ENCODE measurements at regions not wholly inside any gene's neighbourhood (a gene's known extent, or its start where the extent isn't known, plus 50 kb on each side); places are given as distances from the start of the nearest gene placed in this dataset.
"Not testable (repeated sequence)": the region's sequence is repeated elsewhere in the genome, so short reads cannot be mapped to it uniquely, and the experiment has no call there.

GRCh38 chr10:31173752-31174151, 142.1 kb upstream of the ZNF438 start:
- FAIRE-seq (no peak), DNase-seq (ENCODE audit: insufficient read length, low spot score) (no peak)

DNA sequence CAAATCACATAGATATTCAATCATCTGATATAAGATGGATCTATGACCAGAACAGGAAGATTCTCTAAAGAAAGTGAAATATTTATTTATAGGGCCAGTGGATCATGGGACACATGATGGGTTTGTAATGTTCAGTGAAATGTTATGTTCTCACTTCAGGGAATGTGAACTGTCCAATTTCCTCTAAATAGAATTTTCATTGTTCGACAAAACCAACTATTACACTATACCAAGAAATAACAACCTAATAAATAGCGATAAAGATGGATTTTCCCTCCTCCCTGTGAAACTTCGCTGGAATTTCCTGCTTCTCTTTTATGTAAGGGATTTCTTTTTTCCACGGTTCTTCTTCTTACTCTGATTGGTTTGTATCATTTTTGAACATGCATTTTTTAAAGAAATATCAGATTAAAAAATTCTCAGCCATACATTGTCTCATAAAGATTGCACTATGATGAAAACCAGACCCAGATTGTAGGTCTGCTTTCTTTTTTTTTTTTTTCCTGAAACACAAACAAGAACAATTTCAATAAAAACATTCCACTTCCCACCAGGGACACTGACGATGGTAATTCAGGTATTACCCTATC, 139.8 kb upstream of the ZEB1 start:
- no peak for DNase-seq (ENCODE audit: insufficient read length, low spot score)
- FAIRE-seq: no peak

DNA sequence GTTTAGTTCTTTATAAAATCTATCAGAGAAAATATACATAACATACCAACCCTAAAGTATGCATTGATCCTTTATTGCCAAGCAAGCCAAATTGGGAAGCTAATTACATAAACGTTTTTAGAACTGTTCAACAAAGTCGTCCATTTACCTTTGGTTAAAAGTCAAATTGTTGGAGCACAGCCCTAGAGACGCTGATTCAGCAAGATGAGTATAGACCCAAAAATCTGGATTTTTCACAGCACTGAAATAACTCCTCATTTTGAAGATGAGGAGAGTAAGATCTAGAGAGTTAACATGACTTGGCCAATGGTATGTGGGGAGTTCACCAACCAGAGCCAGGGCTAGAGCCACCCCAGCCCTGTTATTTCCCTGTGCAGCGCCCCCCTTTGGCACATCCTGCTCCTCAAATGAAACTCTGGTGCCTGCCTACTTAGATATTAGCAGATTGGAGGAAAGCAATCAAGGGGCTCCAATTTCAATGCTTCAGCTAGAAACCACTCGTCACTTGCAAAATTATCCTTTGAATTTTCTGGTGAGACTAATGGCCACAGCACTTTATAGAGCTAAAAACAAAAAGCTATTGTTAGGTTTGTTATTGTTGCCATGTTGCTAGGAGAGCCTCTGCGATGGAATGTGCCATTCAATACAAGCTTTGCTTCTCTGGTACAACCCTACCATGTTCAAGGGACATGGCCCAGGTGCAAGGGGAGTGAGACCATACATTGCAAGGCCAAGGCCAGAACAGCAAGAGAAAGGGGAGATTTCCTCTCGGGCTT, 132.6 kb upstream of the ZEB1 start:
- DNase-seq (ENCODE audit: insufficient read length, low spot score) (no peak), FAIRE-seq (no peak)

DNA sequence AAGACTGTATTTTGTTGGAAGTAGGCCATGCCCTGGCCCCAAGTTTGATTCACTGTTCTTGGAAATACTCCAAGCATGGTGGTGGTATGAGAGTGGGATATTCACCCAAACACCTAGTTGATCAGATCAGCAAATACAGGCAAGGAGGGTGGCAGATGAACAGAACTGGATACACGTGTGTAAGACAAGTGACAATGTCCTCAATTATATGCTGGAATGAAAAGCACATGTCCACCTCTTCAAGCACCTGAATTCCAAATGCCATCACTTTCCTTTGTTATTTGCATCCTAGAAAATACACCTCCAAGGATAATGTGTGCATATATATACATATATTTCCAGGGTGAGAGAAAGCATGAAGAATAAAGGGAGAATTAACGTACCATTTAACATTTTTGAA, 131.8 kb upstream of the ZEB1 start:
- FAIRE-seq: no peak

GRCh38 chr10:31187607-31188210, 131.3 kb upstream of the ZEB1 start:
- no peak for DNase-seq (ENCODE audit: insufficient read length, low spot score)
- no peak for FAIRE-seq

More for the DNA sequence above, 131.8 kb upstream of the ZEB1 start:
- no peak for DNase-seq (ENCODE audit: insufficient read length, low spot score)

DNA sequence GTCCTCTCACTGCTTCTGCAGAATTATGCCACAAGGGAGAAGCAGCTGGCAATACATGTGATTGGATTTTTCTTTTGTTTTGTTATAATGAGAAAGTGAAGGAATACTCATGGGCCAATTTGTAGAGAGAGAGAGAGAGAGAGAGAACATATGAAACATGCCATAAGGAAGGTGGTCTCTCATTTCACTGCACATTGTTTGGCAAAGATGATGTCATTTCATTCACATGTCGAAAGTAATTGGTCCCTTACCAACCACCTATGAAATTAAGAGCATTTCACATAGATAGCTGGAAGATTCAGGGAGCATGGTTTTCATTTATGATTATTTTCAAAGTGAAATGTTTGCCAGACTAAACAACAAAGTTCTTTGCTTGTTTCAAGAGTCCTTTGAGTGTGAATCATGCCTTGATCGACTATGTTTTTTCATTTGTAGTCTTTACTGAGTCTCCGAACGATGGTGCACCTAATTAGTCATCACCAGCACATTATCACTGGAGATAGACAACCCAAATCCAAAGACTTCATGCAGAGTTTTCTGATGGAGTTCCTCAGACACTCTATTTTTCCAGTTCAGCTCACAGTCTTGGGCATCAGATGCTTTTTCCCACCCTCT, 130.1 kb upstream of the ZEB1 start:
- DNase-seq (ENCODE audit: insufficient read length, low spot score) (no peak), FAIRE-seq (no peak)

DNA sequence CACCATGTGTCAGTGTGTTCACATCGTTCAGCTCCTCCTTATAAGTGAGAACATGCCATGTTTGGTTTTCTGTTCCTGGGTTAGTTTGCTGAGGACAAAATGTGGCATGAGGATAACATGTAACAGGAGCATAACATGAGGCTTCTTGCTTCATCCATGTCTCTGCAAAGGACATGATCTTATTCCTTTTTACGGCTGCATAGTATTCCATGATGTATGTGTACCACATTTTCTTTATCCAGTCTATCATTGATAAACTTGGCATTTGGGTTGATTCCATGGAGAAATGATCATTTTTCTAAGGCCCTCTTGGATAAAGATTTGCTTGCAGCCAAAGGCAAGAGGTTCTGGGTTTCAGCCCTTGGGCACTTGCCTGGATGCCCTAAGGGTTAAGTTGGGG, 128.5 kb upstream of the ZEB1 start:
- no peak for FAIRE-seq
- DNase-seq (ENCODE audit: insufficient read length, low spot score): no peak

- DNase-seq (ENCODE audit: insufficient read length, low spot score): no peak
These were observed 126.5 kb upstream of the ZEB1 start for GRCh38 chr10:31192475-31192874.

DNA sequence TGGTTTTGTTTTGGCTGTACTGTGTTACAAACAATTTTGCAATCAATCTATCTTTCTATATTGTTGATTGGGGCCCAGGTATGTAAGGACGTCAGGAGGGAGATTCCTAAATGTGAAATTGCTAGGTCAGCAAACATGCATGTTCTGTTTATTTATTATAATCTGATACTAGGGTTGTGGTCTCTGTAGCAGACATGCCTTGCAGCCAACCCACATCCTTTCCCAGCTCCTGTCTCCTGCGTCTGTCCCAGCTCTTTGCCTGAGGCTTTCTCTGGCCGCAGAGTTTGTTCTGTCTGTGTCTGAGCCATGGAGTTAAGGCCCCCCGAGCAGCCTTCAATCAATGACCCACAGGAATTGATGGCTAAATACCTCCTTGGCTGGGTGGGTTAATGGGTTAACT, 124.0 kb upstream of the ZEB1 start:
- DNase-seq (ENCODE audit: insufficient read length, low spot score) (no peak), FAIRE-seq (no peak)

More at GRCh38 chr10:31192475-31192874, 126.5 kb upstream of the ZEB1 start:
- no peak for FAIRE-seq

DNA sequence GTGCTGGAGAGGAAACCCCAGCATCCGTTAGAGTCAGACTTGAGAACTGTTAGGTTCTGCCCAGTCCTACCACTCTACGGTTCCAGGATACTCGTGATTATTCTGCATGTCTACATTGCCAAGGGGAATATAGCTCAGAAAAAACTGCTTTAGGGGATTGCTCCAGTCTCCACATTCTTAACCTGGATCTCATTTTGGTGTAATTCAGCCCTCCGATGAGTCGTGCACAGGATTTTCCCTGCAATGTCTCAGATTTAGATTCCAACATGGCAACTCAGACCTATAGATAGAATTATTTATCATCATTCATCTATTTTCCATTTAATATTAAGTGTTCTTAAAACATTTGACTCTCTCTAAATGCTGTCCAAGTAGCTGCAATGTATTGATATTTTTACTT, 121.1 kb upstream of the ZEB1 start:
- DNase-seq (ENCODE audit: insufficient read length, low spot score): no peak
- no peak for FAIRE-seq

- FAIRE-seq (no peak), DNase-seq (ENCODE audit: insufficient read length, low spot score) (no peak)
These were observed 114.9 kb upstream of the ZEB1 start for GRCh38 chr10:31204090-31204489.

DNA sequence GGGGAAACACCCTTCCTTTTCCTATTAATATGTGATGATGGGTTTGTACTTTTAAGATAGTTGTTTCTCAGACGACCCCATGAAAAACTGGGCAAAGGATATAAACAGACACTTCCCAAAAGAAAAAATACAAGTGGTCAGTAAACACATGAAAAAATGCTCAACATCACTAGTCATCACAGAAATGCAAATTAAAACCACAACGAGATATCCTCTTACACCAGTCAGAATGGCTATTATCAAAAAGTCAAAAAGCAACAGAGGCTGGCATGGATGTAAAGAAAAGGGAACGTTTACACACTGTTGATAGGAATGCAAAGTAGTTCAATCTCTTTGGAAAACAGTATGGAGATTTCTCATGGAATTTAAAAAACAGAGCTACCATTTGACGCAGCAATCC, 111.4 kb upstream of the ZEB1 start:
- no peak for DNase-seq (ENCODE audit: insufficient read length, low spot score)
- FAIRE-seq: no peak

- DNase-seq (ENCODE audit: insufficient read length, low spot score) (no peak), FAIRE-seq (no peak)
These were observed 109.5 kb upstream of the ZEB1 start for GRCh38 chr10:31209478-31209877.

DNA sequence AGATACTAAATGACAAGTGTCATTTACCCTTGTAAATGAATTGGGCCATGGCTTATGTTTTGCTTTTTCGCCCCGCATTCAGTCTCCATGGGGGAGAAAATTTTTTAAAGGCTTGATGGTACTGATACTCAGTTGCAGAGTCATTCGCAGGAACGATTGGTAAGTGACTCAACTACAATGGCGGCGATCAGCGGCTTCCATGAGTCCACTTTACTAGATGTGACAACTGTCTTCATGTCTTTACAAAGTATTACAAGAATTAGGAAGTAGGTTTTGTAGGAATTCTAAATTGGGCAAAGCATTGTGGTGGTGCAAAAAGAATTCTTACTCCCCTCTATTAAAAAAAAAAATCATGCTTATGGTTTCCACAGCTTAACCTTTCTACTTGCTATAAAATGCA, 108.8 kb upstream of the ZEB1 start:
- no peak for FAIRE-seq
- DNase-seq (ENCODE audit: insufficient read length, low spot score): no peak

- FAIRE-seq: no peak
These were observed 105.1 kb upstream of the ZEB1 start for GRCh38 chr10:31213959-31214358.

GRCh38 chr10:31215052-31215451, 104.0 kb upstream of the ZEB1 start:
- FAIRE-seq (no peak), DNase-seq (ENCODE audit: insufficient read length, low spot score) (no peak)

More at GRCh38 chr10:31213959-31214358, 105.1 kb upstream of the ZEB1 start:
- no peak for DNase-seq (ENCODE audit: insufficient read length, low spot score)

DNA sequence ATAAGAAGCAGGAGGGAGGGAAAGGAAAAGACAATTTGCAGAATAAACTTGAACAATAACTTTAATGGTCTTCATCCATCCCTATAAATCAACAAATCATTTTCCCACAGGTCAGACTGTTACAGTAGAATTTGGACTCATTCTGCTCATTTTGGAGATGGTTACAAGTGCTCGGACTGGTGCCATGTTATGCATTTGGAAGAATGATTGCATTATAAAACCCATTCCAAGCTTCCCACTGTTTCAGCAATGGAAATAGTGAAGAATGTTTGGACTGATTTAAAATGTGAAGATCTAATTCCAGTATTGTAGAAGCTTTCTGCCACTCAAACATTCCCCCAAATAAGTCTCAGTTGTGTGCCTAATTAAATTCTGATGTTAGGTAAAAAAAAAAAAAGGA, 99.7 kb upstream of the ZEB1 start:
- no peak for FAIRE-seq

DNA sequence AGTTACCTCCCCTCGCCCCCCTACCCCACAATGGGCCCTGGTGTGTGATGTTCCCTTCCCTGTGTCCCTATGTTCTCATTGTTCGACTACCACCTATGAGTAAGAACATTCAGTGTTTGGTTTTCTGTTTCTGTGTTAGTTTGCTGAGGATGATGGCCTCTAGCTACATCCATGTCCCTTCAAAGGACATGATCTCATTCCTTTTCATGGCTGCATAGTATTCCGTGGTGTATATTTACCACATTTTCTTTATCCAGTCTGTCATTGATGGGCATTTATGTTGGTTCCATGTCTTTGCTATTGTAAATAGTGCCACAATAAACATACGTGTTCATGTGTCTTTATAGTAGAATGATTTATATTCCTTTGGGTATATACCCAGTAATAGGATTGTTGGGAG, 90.2 kb upstream of the ZEB1 start:
- FAIRE-seq; DNase-seq (ENCODE audit: insufficient read length, low spot score): not testable (repeated sequence)

More for the DNA sequence above, 99.7 kb upstream of the ZEB1 start:
- DNase-seq (ENCODE audit: insufficient read length, low spot score): no peak

DNA sequence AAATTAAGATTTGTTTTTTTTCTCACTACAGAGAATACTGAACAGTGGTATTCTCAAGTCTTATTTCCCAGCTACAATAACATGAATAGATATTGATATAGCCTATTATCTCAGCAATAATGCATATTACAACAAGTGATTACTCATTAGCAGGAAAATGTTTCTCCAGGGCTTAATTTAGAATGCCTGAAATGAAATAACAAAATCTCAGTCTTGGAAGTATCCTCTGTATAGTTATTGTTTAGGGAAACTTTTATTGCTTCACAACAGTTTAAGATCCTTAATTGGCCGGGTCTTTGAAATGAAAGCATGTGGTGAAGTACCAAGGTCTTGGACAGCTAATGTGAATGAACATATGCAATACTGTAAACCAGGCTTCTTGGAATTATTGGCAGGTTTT, 79.1 kb upstream of the ZEB1 start:
- FAIRE-seq: no peak
- DNase-seq (ENCODE audit: insufficient read length, low spot score): no peak

DNA sequence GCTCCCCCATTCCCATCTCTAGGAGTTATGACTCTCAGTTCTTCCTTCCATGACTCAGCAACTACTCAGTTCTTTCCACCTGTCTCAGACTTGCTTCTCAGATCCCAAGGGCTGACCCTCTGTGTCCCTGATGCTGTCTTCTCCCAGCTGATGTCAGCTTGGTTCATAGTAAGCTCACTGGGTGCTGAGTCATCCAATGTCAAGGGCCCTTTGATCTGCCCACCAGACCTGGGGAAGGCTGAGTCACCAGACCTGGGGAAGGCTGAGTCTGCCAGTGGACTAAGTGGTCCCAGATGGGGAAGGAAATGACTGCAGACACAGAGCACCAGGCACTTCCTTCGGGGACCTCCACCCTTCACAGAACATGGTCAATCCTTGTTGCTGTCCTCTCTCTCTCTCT, 76.1 kb upstream of the ZEB1 start:
- no peak for FAIRE-seq
- DNase-seq (ENCODE audit: insufficient read length, low spot score): no peak

GRCh38 chr10:31251118-31251517, 67.9 kb upstream of the ZEB1 start:
- FAIRE-seq; DNase-seq (ENCODE audit: insufficient read length, low spot score): not testable (repeated sequence)

DNA sequence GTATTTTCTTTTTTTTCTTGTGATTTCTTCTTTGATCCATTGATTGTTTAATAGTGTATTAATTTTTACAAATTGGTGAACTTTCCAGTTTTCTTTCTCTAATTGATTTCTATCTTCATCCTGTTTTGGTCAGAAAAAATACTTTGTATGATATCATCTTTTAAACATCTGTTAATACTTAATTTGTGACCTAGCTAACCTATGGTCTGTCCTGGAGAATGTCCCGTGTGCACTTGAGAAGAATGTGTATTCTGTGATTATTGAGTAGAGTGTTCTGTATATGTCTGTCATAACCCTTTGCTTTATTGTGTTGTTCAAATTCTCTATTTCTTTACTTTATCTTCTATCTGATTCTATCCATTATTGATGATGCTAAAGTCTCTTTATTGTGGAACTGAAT, 65.8 kb upstream of the ZEB1 start:
- FAIRE-seq (no peak), DNase-seq (ENCODE audit: insufficient read length, low spot score) (no peak)

All from GM19239 (cell line).